ENCODE measurements at regions not wholly inside any gene's neighbourhood (a gene's known extent, or its start where the extent isn't known, plus 50 kb on each side); places are given as distances from the start of the nearest gene placed in this dataset.

GRCh38 chr11:128244871-128245270 is 342.5 kb downstream of the ETS1 start:
- no peak for DNase-seq
- Mint-ChIP-seq H3K4me3 (no peak overlapping the region), H3K4me1 (no peaks in the 10 kb centered on the region), H3K27ac (no peak overlapping the region), H3K36me3 (ENCODE audit: low read depth) (no peaks in the 10 kb centered on the region), H3K27me3 (peaks cover 10% of the 10 kb centered on the region), H3K9me3 (no peaks in the 10 kb centered on the region)
- intact Hi-C loops (cut with micrococcal nuclease), result no loop called here

- H3K4me3 Mint-ChIP-seq, result no peak overlapping the region
- no peak overlapping the region for H3K27ac Mint-ChIP-seq
- H3K9me3 Mint-ChIP-seq, result no peaks in the 10 kb centered on the region
- peaks cover 8% of the 10 kb centered on the region for H3K27me3 Mint-ChIP-seq
- intact Hi-C loops (cut with micrococcal nuclease), result no loop called here
- peaks cover 16% of the 10 kb centered on the region for H3K4me1 Mint-ChIP-seq
- DNase-seq, result no peak
- no peaks in the 10 kb centered on the region for H3K36me3 Mint-ChIP-seq (ENCODE audit: low read depth)
Observed at GRCh38 chr11:128242451-128242850, 344.9 kb downstream of the ETS1 start.

GRCh38 chr11:128240546-128240945 is 346.8 kb downstream of the ETS1 start:
- no peak overlapping the region for H3K4me3 Mint-ChIP-seq
- no peaks in the 10 kb centered on the region for H3K9me3 Mint-ChIP-seq
- no peak for DNase-seq
- no peak overlapping the region for H3K27ac Mint-ChIP-seq
- intact Hi-C loops (cut with micrococcal nuclease), result no loop called here
- H3K4me1 Mint-ChIP-seq, result peaks cover 24% of the 10 kb centered on the region
- H3K27me3 Mint-ChIP-seq, result peaks cover 4% of the 10 kb centered on the region
- no peaks in the 10 kb centered on the region for H3K36me3 Mint-ChIP-seq (ENCODE audit: low read depth)

GRCh38 chr11:128239306-128239705 is 348.1 kb downstream of the ETS1 start:
- no peaks in the 10 kb centered on the region for H3K36me3 Mint-ChIP-seq (ENCODE audit: low read depth)
- H3K4me3 Mint-ChIP-seq, result peak overlapping the region; percentile 45
- peaks cover 4% of the 10 kb centered on the region for H3K27me3 Mint-ChIP-seq
- DNase-seq, result peak; percentile 54
- H3K27ac Mint-ChIP-seq, result peak overlapping the region; percentile 63
- H3K4me1 Mint-ChIP-seq, result peaks cover 24% of the 10 kb centered on the region
- intact Hi-C loops (cut with micrococcal nuclease), result loop anchor here (1.0 to 2.0 kb wide), 3 partner anchors 50 to 341 kb away; no protein-coding TSS in a partner anchor
- no peaks in the 10 kb centered on the region for H3K9me3 Mint-ChIP-seq

GRCh38 chr11:128238521-128239265 is 348.7 kb downstream of the ETS1 start:
- H3K27me3 Mint-ChIP-seq, result peaks cover 2% of the 10 kb centered on the region
- H3K4me3 Mint-ChIP-seq, result peak overlapping the region; percentile 45
- no peaks in the 10 kb centered on the region for H3K9me3 Mint-ChIP-seq
- no peaks in the 10 kb centered on the region for H3K36me3 Mint-ChIP-seq (ENCODE audit: low read depth)
- DNase-seq, result no peak
- H3K27ac Mint-ChIP-seq, result peak overlapping the region; percentile 63
- H3K4me1 Mint-ChIP-seq, result peaks cover 24% of the 10 kb centered on the region
- intact Hi-C loops (cut with micrococcal nuclease), result loop anchor here (1.0 to 2.0 kb wide), 3 partner anchors 51 to 342 kb away; no protein-coding TSS in a partner anchor

GRCh38 chr11:128236506-128237498 is 350.6 kb downstream of the ETS1 start:
- H3K9me3 Mint-ChIP-seq, result peaks cover 15% of the 10 kb centered on the region
- no peaks in the 10 kb centered on the region for H3K27me3 Mint-ChIP-seq
- peak; percentile 51 for DNase-seq
- H3K4me1 Mint-ChIP-seq, result peaks cover 40% of the 10 kb centered on the region
- H3K4me3 Mint-ChIP-seq, result no peak overlapping the region
- peaks cover 3% of the 10 kb centered on the region for H3K36me3 Mint-ChIP-seq (ENCODE audit: low read depth)
- no peak overlapping the region for H3K27ac Mint-ChIP-seq
- intact Hi-C loops (cut with micrococcal nuclease), result no loop called here

- Mint-ChIP-seq H3K4me1 (peaks cover 43% of the 10 kb centered on the region), H3K9me3 (peaks cover 20% of the 10 kb centered on the region), H3K4me3 (no peak overlapping the region), H3K27me3 (no peaks in the 10 kb centered on the region), H3K27ac (no peak overlapping the region), H3K36me3 (ENCODE audit: low read depth) (peaks cover 5% of the 10 kb centered on the region)
- peak; percentile 49 for DNase-seq
- intact Hi-C loops (cut with micrococcal nuclease), result no loop called here
Observed at GRCh38 chr11:128235958-128236357, 351.4 kb downstream of the ETS1 start.

GRCh38 chr11:128235426-128235825 is 351.9 kb downstream of the ETS1 start:
- Mint-ChIP-seq H3K4me3 (no peak overlapping the region), H3K36me3 (ENCODE audit: low read depth) (peaks cover 5% of the 10 kb centered on the region), H3K27me3 (no peaks in the 10 kb centered on the region), H3K4me1 (peaks cover 43% of the 10 kb centered on the region), H3K27ac (no peak overlapping the region), H3K9me3 (peaks cover 20% of the 10 kb centered on the region)
- intact Hi-C loops (cut with micrococcal nuclease), result no loop called here
- DNase-seq, result no peak

GRCh38 chr11:128234143-128234542 is 353.2 kb downstream of the ETS1 start:
- intact Hi-C loops (cut with micrococcal nuclease), result no loop called here
- no peaks in the 10 kb centered on the region for H3K27me3 Mint-ChIP-seq
- peak; percentile 35 for DNase-seq
- no peak overlapping the region for H3K27ac Mint-ChIP-seq
- peaks cover 5% of the 10 kb centered on the region for H3K36me3 Mint-ChIP-seq (ENCODE audit: low read depth)
- H3K9me3 Mint-ChIP-seq, result peaks cover 20% of the 10 kb centered on the region
- H3K4me1 Mint-ChIP-seq, result peaks cover 45% of the 10 kb centered on the region
- H3K4me3 Mint-ChIP-seq, result no peak overlapping the region

GRCh38 chr11:128232588-128232987 is 354.8 kb downstream of the ETS1 start:
- Mint-ChIP-seq H3K4me3 (peak overlapping the region; percentile 55), H3K27me3 (no peaks in the 10 kb centered on the region), H3K9me3 (peaks cover 20% of the 10 kb centered on the region), H3K4me1 (peaks cover 41% of the 10 kb centered on the region), H3K27ac (peak overlapping the region; percentile 90), H3K36me3 (ENCODE audit: low read depth) (peaks cover 9% of the 10 kb centered on the region)
- peak; percentile 68 for DNase-seq
- intact Hi-C loops (cut with micrococcal nuclease), result loop anchor here (1.0 to 2.0 kb wide), 6 partner anchors 50 to 240 kb away; no protein-coding TSS in a partner anchor

- Mint-ChIP-seq H3K4me3 (peak overlapping the region; percentile 8), H3K27ac (peak overlapping the region; percentile 90), H3K9me3 (peaks cover 20% of the 10 kb centered on the region), H3K27me3 (no peaks in the 10 kb centered on the region), H3K4me1 (peaks cover 45% of the 10 kb centered on the region), H3K36me3 (ENCODE audit: low read depth) (peaks cover 10% of the 10 kb centered on the region)
- peak; percentile 40 for DNase-seq
- intact Hi-C loops (cut with micrococcal nuclease), result loop anchor here (1.0 to 2.0 kb wide), 6 partner anchors 49 to 240 kb away; no protein-coding TSS in a partner anchor
Observed at GRCh38 chr11:128231845-128232410, 355.4 kb downstream of the ETS1 start.

GRCh38 chr11:128227466-128227865 is 359.9 kb downstream of the ETS1 start:
- intact Hi-C loops (cut with micrococcal nuclease), result loop anchor here (1.0 to 2.0 kb wide), 5 partner anchors 33 to 401 kb away; no protein-coding TSS in a partner anchor
- no peak for DNase-seq
- H3K27me3 Mint-ChIP-seq, result no peaks in the 10 kb centered on the region
- no peak overlapping the region for H3K4me3 Mint-ChIP-seq
- H3K36me3 Mint-ChIP-seq (ENCODE audit: low read depth), result peaks cover 14% of the 10 kb centered on the region
- peaks cover 42% of the 10 kb centered on the region for H3K4me1 Mint-ChIP-seq
- H3K9me3 Mint-ChIP-seq, result peaks cover 13% of the 10 kb centered on the region
- H3K27ac Mint-ChIP-seq, result peak overlapping the region; percentile 91

GRCh38 chr11:128226106-128226716 is 361.1 kb downstream of the ETS1 start:
- H3K36me3 Mint-ChIP-seq (ENCODE audit: low read depth), result peaks cover 8% of the 10 kb centered on the region
- H3K9me3 Mint-ChIP-seq, result peaks cover 3% of the 10 kb centered on the region
- H3K27me3 Mint-ChIP-seq, result no peaks in the 10 kb centered on the region
- intact Hi-C loops (cut with micrococcal nuclease), result loop anchor here (2.0 kb wide), 4 partner anchors 31 to 403 kb away; no protein-coding TSS in a partner anchor
- H3K4me1 Mint-ChIP-seq, result peaks cover 33% of the 10 kb centered on the region
- DNase-seq, result peak; percentile 58
- peak overlapping the region; percentile 91 for H3K27ac Mint-ChIP-seq
- peak overlapping the region; percentile 39 for H3K4me3 Mint-ChIP-seq

Data from activated CD4-positive, alpha-beta T cell treated with anti-CD3 and anti-CD28 coated beads, Interleukin-2, amount 10 ng/mL, durations not matched to agents 24 days and 14 days (primary cell).